Fibroblast of mammary gland (primary cell): ENCODE measurements at regions not wholly inside any gene's neighbourhood (a gene's known extent, or its start where the extent isn't known, plus 50 kb on each side); places are given as distances from the start of the nearest gene placed in this dataset.

Experiments used
- DNase-seq: peaks from one replicate; pipeline ENCODE4 v3.0.0-alpha.2; 2010; ENCODE audit warnings: low read depth
- H3K4me3 ChIP-seq: 2 replicates; pipeline ENCODE4 v1.5.1; 2011; ENCODE audit warnings: low read depth, mild to moderate bottlenecking, low read length, moderate library complexity; ENCODE audit not compliant: control insufficient read depth
- TF ChIP-seq, protein P1 (sequence below): conservative IDR thresholded peaks from 2 replicates; pipeline ENCODE4 v1.5.1; 2011; ENCODE audit warnings: low read depth, low read length, inconsistent platforms; ENCODE audit not compliant: control insufficient read depth, insufficient read depth

- TF ChIP-seq, protein P1, sequence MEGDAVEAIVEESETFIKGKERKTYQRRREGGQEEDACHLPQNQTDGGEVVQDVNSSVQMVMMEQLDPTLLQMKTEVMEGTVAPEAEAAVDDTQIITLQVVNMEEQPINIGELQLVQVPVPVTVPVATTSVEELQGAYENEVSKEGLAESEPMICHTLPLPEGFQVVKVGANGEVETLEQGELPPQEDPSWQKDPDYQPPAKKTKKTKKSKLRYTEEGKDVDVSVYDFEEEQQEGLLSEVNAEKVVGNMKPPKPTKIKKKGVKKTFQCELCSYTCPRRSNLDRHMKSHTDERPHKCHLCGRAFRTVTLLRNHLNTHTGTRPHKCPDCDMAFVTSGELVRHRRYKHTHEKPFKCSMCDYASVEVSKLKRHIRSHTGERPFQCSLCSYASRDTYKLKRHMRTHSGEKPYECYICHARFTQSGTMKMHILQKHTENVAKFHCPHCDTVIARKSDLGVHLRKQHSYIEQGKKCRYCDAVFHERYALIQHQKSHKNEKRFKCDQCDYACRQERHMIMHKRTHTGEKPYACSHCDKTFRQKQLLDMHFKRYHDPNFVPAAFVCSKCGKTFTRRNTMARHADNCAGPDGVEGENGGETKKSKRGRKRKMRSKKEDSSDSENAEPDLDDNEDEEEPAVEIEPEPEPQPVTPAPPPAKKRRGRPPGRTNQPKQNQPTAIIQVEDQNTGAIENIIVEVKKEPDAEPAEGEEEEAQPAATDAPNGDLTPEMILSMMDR: no peak
- no peak overlapping the region for H3K4me3 ChIP-seq
- DNase-seq: no peak
Observed at GRCh38 chr4:129668092-129668491, 572.1 kb downstream of the C4orf33 start.

- TF ChIP-seq, protein P1: no peak
Observed at GRCh38 chr4:129672941-129673340, 577.0 kb downstream of the C4orf33 start.

GRCh38 chr4:129675036-129675435 lies 579.1 kb downstream of the C4orf33 start:
- TF ChIP-seq, protein P1: no peak
- no peak for DNase-seq
- H3K4me3 ChIP-seq: no peak overlapping the region

More at GRCh38 chr4:129672941-129673340, 577.0 kb downstream of the C4orf33 start:
- no peak overlapping the region for H3K4me3 ChIP-seq
- DNase-seq: no peak

DNA sequence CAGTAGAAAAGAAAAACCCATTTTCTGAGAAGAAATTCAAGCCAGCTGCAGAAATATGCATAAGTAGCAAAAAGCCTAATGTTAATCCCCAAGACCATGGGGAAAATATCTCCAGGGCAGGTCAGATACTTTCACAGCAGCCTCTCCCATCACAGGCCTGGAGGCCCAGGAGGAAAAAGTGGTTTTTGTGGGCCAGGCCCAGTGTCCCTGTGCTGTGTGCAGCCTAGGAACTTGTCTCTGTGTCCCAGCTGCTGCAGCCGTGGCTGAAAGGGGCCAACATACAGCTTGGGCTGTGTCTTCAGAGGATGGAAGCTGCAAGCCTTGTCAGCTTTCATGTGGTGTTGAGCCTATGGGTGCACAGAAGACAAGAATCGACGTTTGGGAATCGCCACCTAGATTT lies 581.0 kb downstream of the C4orf33 start:
- H3K4me3 ChIP-seq: no peak overlapping the region
- no peak for DNase-seq
- TF ChIP-seq, protein P1: no peak

- no peak for DNase-seq
- TF ChIP-seq, protein P1: no peak
- H3K4me3 ChIP-seq: no peak overlapping the region
Observed at GRCh38 chr4:129682586-129682985, 586.6 kb downstream of the C4orf33 start.

DNA sequence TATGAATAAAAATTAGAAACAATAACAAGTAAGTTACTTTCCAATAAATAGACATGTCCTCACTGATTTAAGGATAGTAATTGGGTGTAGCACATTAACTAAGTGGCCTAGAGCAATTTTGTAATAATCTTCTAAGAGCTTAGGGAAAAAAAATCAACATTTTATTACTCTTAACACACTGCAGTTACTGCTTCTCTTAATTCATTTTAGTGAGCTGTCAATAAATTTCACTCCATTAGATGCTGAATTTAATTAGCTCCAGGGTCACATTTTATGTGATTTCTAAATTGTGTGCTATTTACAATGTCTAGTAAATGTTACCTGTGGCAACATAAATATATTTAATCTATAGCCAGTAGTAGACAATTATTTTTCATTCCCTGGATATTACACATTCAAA lies 612.0 kb downstream of the C4orf33 start:
- no peak overlapping the region for H3K4me3 ChIP-seq
- no peak for DNase-seq
- TF ChIP-seq, protein P1: no peak

DNA sequence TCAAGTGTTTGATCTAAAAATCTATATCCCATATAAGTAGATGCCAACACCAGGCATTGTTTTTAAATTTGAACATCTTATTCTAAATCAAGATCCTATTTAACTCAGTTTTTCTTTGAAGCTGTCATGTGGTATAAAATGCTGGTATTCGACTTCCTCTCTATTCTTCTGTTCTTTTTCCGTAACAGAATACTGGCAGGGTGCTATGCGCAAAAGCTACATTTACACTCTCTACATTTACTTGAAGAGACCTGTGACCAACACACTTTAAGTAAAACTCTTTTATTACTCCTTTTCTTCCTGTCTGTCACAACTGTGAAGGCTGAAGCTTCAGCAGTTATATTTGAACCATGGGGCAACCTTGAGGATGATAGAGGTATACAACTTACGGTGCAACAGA lies 612.8 kb downstream of the C4orf33 start:
- no peak overlapping the region for H3K4me3 ChIP-seq
- TF ChIP-seq, protein P1: no peak
- no peak for DNase-seq
